Body of pancreas (tissue), 4 donors: ENCODE measurements at regions not wholly inside any gene's neighbourhood (a gene's known extent, or its start where the extent isn't known, plus 50 kb on each side); places are given as distances from the start of the nearest gene placed in this dataset.

ENCODE experiments used
- ATAC-seq: fragments of 150-250 bp; one replicate; pipeline ENCODE4 v1.9.1; 2016
- DNase-seq, 4 donors: peaks; one replicate each; pipeline ENCODE4 v3.0.0-alpha.2; 2019
- H3K27ac ChIP-seq, 4 donors: fragments of 200-600 bp; sonication (generic); 1 replicate in 3 of 4; 2 replicates in 1 of 4; pipeline versions ENCODE4 v1.5.1 to v1.6.1; 2016 to 2019; ENCODE audit warnings: mild to moderate bottlenecking in 1 of 4, mixed read lengths in 1 of 4, moderate library complexity in 1 of 4
- H3K27me3 ChIP-seq, 2 donors: fragments of 200-600 bp; sonication (generic); one replicate each; pipeline ENCODE4 v1.6.0; 2016; ENCODE audit warnings: mild to moderate bottlenecking in 1 of 2
- H3K36me3 ChIP-seq, 2 donors: fragments of 200-600 bp; sonication (generic); replicated peaks in 1 of 2; 2 replicates each; pipeline ENCODE4 v1.5.1; 2016; ENCODE audit warnings: low read depth in 2 of 2; ENCODE audit not compliant: insufficient read depth in 1 of 2
- H3K4me1 ChIP-seq: fragments of 200-600 bp; sonication (generic); one replicate; pipeline ENCODE4 v1.6.0; 2016
- H3K4me3 ChIP-seq, 2 donors: fragments of 200-600 bp; sonication (generic); 1 replicate in 1 of 2; 2 replicates in 1 of 2; pipeline ENCODE4 v1.5.1; 2016 to 2019
- H3K9me3 ChIP-seq, 3 donors: fragments of 200-600 bp; sonication (generic); 1 replicate in 2 of 3; 2 replicates in 1 of 3; pipeline ENCODE4 v1.5.1; 2016
- POLR2A ChIP-seq, 3 donors: fragments of 450-650 bp; IDR thresholded peaks; one replicate each; pipeline ENCODE4 v1.6.1; 2016; ENCODE audit warnings: antibody characterized with exemption in 3 of 3, mild to moderate bottlenecking in 2 of 3
- WGBS, 2 donors: methylation state at CpG; one replicate each; pipeline ENCODE4 v1.1.5; 2017; 5-methylcytosine and 5-hydroxymethylcytosine counted together
- intact Hi-C: fragments of 100-400 bp; cut with DNase I; formaldehyde crosslinking; loops from one replicate; pipeline ENCODE4 v1.15.1; 2023
- TF ChIP-seq, protein P1 (sequence below), 7 experiments: fragments of 450-650 bp in 4 of 7; fragments of 200-600 bp in 3 of 7; sonication (generic) in 3 of 7; IDR thresholded peaks; one replicate each; pipeline ENCODE4 v1.5.1; 2016 to 2019; ENCODE audit warnings: antibody characterized with exemption in 7 of 7

DNA sequence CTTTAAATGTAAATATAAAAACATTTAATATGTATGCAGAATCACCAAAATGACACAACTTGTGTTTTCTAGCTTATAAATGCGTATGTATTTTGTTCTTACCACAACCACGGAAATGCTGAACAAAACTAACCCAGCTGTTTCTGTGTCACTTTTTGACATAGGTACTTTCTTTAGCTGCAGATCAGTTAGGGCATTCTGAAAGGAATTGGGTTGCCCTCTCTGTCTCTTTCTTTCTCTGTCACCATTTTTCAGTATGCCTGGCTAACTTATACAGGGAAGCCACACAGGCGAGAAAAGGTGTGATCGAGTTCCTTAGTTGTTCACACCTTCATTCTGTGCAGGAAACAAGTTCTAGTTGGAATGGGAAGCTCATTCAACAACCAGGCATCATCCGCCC lies 72.6 kb upstream of the ARGLU1 start:
- 83 to 88% methylated on average over 5 of the region's 5 CpGs for WGBS, 2 donors
- TF ChIP-seq, protein P1, sequence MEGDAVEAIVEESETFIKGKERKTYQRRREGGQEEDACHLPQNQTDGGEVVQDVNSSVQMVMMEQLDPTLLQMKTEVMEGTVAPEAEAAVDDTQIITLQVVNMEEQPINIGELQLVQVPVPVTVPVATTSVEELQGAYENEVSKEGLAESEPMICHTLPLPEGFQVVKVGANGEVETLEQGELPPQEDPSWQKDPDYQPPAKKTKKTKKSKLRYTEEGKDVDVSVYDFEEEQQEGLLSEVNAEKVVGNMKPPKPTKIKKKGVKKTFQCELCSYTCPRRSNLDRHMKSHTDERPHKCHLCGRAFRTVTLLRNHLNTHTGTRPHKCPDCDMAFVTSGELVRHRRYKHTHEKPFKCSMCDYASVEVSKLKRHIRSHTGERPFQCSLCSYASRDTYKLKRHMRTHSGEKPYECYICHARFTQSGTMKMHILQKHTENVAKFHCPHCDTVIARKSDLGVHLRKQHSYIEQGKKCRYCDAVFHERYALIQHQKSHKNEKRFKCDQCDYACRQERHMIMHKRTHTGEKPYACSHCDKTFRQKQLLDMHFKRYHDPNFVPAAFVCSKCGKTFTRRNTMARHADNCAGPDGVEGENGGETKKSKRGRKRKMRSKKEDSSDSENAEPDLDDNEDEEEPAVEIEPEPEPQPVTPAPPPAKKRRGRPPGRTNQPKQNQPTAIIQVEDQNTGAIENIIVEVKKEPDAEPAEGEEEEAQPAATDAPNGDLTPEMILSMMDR (IDR thresholded peaks at IDR 0.05) = no peak
- no peak for TF ChIP-seq POLR2A (IDR thresholded peaks at IDR 0.05)
- Histone ChIP-seq H3K27ac (no peak overlapping the region), H3K9me3 (no peaks in the 10 kb centered on the region), H3K36me3 (no peaks in the 10 kb centered on the region), H3K4me1 (no peaks in the 10 kb centered on the region), H3K27me3 (no peaks in the 10 kb centered on the region), H3K4me3 (no peak overlapping the region)
- ATAC-seq = no peak
- DNase-seq = no peak
- intact Hi-C loops = no loop called here

DNA sequence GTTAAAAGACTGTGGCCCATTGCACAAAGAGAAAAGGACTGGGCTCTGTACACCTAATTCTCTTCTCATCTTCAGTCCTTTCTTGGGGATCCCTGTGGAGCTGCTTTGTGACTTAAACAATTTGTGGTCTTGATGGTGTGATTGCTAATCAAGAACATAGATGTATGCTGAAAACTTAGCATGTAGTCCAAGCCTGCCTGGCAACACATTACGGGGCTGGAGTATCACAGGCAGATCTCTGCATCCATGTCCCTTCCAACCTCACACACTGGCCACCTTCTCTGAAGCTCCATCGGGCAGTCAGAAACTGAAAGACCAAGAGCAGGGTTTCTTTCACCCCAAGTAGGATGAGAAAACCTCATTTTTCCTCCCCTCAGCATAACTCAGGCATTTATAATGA lies 69.6 kb upstream of the ARGLU1 start:
- H3K27ac ChIP-seq = no peak overlapping the region
- H3K4me1 ChIP-seq = no peaks in the 10 kb centered on the region
- H3K27me3 ChIP-seq = no peaks in the 10 kb centered on the region
- no peak for TF ChIP-seq POLR2A (IDR thresholded peaks at IDR 0.05)
- TF ChIP-seq, protein P1 (IDR thresholded peaks at IDR 0.05) = no peak
- DNase-seq (no peak), ATAC-seq (no peak)
- no peaks in the 10 kb centered on the region for H3K36me3 ChIP-seq
- 77 to 90% methylated on average over 2 of the region's 2 CpGs for WGBS, 2 donors
- H3K9me3 ChIP-seq = no peaks in the 10 kb centered on the region
- no peak overlapping the region for H3K4me3 ChIP-seq
- intact Hi-C loops = no loop called here

DNA sequence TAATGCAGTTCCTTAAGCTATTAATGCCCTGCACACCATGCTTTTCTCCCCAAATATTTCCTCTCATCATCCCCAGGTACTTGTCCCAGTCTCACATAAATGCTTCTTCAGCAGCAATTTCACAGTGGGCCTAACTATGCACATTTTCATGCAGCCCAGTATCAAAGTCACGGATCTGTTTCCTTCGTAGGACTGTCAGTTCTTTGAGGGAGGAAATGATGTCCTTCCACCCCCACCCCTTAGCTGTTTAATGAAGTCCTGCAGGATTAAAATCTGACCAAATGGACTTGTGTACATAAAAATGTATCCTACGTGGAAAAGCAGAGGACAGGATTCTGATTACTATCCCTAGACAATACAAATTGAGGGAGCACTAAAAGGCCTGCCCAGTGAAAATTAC lies 68.6 kb upstream of the ARGLU1 start:
- intact Hi-C loops = no loop called here
- no peaks in the 10 kb centered on the region for H3K27me3 ChIP-seq
- no peaks in the 10 kb centered on the region for H3K36me3 ChIP-seq
- no peak overlapping the region for H3K4me3 ChIP-seq
- H3K9me3 ChIP-seq = no peaks in the 10 kb centered on the region
- H3K4me1 ChIP-seq = no peaks in the 10 kb centered on the region
- ATAC-seq (no peak), DNase-seq (no peak)
- TF ChIP-seq, protein P1 (IDR thresholded peaks at IDR 0.05) = no peak
- no peak for TF ChIP-seq POLR2A (IDR thresholded peaks at IDR 0.05)
- no peak overlapping the region for H3K27ac ChIP-seq
- 80% methylated on average over 3 of the region's 3 CpGs for WGBS, 2 donors

DNA sequence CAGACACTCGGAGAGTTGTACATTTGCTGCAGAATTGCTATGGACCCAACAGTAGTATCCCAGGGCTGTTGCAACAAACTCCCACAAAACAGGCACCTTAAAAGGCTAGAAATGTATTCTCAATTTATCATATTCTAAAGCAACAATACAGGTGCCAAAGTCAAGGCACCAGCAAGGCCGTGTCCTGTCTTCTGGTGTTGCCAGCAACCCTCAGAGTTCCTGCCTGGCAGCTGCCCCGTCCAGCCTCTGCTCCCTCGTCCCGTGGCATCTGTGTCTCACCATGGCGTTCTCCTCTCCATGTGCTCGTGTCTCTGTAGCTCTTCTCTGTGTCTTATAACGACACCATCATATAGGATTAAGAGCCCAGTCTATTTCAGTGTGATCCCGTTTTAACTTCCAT lies 67.7 kb upstream of the ARGLU1 start:
- Histone ChIP-seq H3K4me3 (no peak overlapping the region), H3K27me3 (no peaks in the 10 kb centered on the region), H3K4me1 (no peaks in the 10 kb centered on the region), H3K27ac (no peak overlapping the region), H3K36me3 (no peaks in the 10 kb centered on the region), H3K9me3 (no peaks in the 10 kb centered on the region)
- TF ChIP-seq, protein P1 (IDR thresholded peaks at IDR 0.05) = no peak
- no peak for TF ChIP-seq POLR2A (IDR thresholded peaks at IDR 0.05)
- intact Hi-C loops = no loop called here
- DNase-seq (no peak), ATAC-seq (no peak)
- 77 to 78% methylated on average over 8 to 9 of the region's 9 CpGs for WGBS, 2 donors

DNA sequence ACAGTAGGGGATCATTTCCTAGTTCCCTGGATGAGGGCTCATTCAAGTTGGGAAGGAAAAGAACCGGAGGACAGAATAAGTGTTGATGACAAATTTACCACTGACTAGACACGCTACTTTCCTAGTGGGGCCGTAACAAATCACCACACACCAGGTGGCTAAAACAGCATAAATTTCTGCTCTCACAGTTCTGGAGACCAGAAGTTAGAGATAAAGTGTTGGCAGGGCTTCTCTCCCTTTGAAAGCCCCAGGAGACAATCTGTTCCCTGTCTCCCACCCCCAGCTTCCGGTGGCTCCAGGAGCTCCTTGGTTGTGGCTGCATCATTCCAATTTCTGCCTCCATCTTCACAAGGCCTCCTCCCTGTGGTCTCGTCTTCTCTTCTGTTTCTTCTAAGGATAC lies 65.4 kb upstream of the ARGLU1 start:
- Histone ChIP-seq H3K36me3 (no peaks in the 10 kb centered on the region), H3K27me3 (no peaks in the 10 kb centered on the region), H3K4me1 (no peaks in the 10 kb centered on the region), H3K4me3 (no peak overlapping the region), H3K27ac (no peak overlapping the region), H3K9me3 (no peaks in the 10 kb centered on the region)
- TF ChIP-seq POLR2A (IDR thresholded peaks at IDR 0.05) = no peak
- TF ChIP-seq, protein P1 (IDR thresholded peaks at IDR 0.05) = no peak
- ATAC-seq = no peak
- no peak for DNase-seq
- 81 to 85% methylated on average over 5 of the region's 5 CpGs for WGBS, 2 donors
- intact Hi-C loops = no loop called here
